ENCODE measurements at regions not wholly inside any gene's neighbourhood (a gene's known extent, or its start where the extent isn't known, plus 50 kb on each side); places are given as distances from the start of the nearest gene placed in this dataset.

GRCh38 chr11:37100008-37100407 is 502.0 kb upstream of the RAG2 start:
- no peak for ATAC-seq

- no peak for ATAC-seq
Measured at GRCh38 chr11:37092487-37092886, 494.5 kb upstream of the RAG2 start.

- ATAC-seq = no peak
Measured at GRCh38 chr11:37089439-37089838, 491.4 kb upstream of the RAG2 start.

GRCh38 chr11:37088573-37088910 is 490.5 kb upstream of the RAG2 start:
- ATAC-seq = no peak

- no peak for ATAC-seq
Measured at GRCh38 chr11:37087650-37088572, 489.9 kb upstream of the RAG2 start.

- no peak for ATAC-seq
Measured at GRCh38 chr11:37078521-37078920, 480.5 kb upstream of the RAG2 start.

- ATAC-seq = no peak
Measured at GRCh38 chr11:37076866-37077265, 478.8 kb upstream of the RAG2 start.

- no peak for ATAC-seq
Measured at GRCh38 chr11:37072538-37073055, 474.6 kb upstream of the RAG2 start.

GRCh38 chr11:37050311-37050710 is 452.3 kb upstream of the RAG2 start:
- no peak for ATAC-seq

- ATAC-seq = no peak
Measured at GRCh38 chr11:37040921-37041320, 442.9 kb upstream of the RAG2 start.

GRCh38 chr11:37038911-37039310 is 440.9 kb upstream of the RAG2 start:
- ATAC-seq = no peak

- ATAC-seq = no peak
Measured at GRCh38 chr11:37026741-37027140, 428.7 kb upstream of the RAG2 start.

- ATAC-seq = no peak
Measured at GRCh38 chr11:37026326-37026725, 428.3 kb upstream of the RAG2 start.

- ATAC-seq = no peak
Measured at GRCh38 chr11:37006563-37006962, 408.5 kb upstream of the RAG2 start.

GRCh38 chr11:37002831-37003230 is 404.8 kb upstream of the RAG2 start:
- ATAC-seq = no peak

- no peak for ATAC-seq
Measured at GRCh38 chr11:36997656-36998055, 399.6 kb upstream of the RAG2 start.

GRCh38 chr11:36996795-36997194 is 398.8 kb upstream of the RAG2 start:
- no peak for ATAC-seq

- no peak for ATAC-seq
Measured at GRCh38 chr11:36994208-36994607, 396.2 kb upstream of the RAG2 start.

- ATAC-seq = no peak
Measured at GRCh38 chr11:36988556-36988955, 390.5 kb upstream of the RAG2 start.

- no peak for ATAC-seq
Measured at GRCh38 chr11:36985562-36985961, 387.5 kb upstream of the RAG2 start.

- ATAC-seq = no peak
Measured at GRCh38 chr11:36976741-36977140, 378.7 kb upstream of the RAG2 start.

GRCh38 chr11:36974771-36975170 is 376.7 kb upstream of the RAG2 start:
- no peak for ATAC-seq

- no peak for ATAC-seq
Measured at GRCh38 chr11:36953976-36954375, 355.9 kb upstream of the RAG2 start.

- no peak for ATAC-seq
Measured at GRCh38 chr11:36948460-36949127, 350.6 kb upstream of the RAG2 start.
